ENCODE measurements at regions not wholly inside any gene's neighbourhood (a gene's known extent, or its start where the extent isn't known, plus 50 kb on each side); places are given as distances from the start of the nearest gene placed in this dataset.
"Not testable (repeated sequence)": the region's sequence is repeated elsewhere in the genome, so short reads cannot be mapped to it uniquely, and the experiment has no call there.

DNA sequence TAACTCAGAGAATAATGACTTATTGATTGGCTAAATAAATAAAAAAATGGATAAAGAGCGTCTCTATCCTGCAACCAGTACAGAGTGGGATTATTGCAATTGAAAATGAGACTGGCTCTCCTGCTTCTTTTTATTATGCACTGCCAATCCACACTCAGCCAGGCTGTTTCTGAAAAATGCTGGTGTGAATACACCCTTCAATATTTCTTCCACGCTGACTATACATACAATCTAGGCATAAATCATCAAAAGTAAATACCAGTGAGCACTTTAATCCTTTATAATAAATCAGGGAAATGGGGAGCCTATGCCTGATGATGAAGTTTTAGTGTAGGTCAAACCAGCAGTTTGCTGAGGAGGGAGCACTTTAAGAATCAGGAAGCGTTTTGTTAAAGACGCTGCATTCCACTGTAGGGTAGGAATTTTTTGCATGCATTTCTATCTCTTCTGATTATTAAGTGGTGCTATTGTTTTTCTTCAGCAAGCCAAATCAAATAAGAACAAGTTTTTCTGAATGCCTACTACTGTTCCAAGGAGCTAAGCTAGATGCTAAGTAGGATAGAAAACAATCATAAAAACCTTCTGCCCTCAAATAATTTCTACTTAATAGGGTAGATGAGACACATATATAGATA lies 781.5 kb downstream of the TBL1XR1 start:
- no peak for DNase-seq

- no peak for DNase-seq
Observed at GRCh38 chr3:176412771-176413170, 784.5 kb downstream of the TBL1XR1 start.

- DNase-seq = no peak
Observed at GRCh38 chr3:176403531-176403930, 793.8 kb downstream of the TBL1XR1 start.

- no peak for DNase-seq
Observed at GRCh38 chr3:176401211-176401610, 796.1 kb downstream of the TBL1XR1 start.

- no peak for DNase-seq
Observed at GRCh38 chr3:176399193-176399592, 798.1 kb downstream of the TBL1XR1 start.

- no peak for DNase-seq
Observed at GRCh38 chr3:176395240-176395639, 802.0 kb downstream of the TBL1XR1 start.

DNA sequence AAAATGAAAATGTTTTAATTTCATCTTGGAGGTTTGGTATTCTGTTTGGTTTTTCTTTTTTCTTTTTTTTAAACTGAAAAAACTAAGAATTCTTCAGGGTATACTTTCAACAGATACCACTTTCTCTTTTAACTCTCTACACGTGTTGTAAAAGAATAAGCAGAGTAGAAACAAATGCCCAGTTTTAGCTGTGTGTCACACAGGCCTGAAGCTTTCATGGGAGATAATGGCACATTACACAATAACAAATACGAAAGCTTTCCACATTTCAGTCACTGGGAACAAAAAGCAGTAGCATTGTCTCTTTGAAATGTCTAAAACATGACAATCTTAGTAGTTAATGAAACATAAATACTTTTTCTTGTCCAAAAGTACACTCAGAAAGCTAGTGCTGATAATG lies 818.5 kb downstream of the TBL1XR1 start:
- no peak for DNase-seq

GRCh38 chr3:176376531-176376930 lies 820.8 kb downstream of the TBL1XR1 start:
- DNase-seq = no peak

DNA sequence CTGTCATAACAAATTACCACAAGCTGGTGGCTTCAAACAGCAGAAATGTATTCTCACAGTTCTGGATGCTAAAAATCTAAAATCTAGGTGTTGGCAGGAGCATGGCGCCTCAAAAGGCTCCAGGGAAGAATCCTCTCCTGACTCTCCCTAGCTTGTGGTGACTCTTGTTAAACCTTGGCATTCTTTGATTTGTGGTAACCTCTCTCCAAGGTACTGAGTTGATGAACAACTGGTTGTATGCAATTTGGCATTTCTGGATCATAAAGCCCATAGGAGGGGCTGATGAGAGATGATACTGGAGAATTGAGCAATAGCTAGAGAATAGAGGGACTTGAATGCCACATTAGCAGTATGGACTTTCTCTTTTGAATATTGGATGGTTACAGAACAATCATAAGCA lies 821.8 kb downstream of the TBL1XR1 start:
- no peak for DNase-seq

GRCh38 chr3:176362191-176362731 lies 835.0 kb downstream of the TBL1XR1 start:
- DNase-seq = no peak

DNA sequence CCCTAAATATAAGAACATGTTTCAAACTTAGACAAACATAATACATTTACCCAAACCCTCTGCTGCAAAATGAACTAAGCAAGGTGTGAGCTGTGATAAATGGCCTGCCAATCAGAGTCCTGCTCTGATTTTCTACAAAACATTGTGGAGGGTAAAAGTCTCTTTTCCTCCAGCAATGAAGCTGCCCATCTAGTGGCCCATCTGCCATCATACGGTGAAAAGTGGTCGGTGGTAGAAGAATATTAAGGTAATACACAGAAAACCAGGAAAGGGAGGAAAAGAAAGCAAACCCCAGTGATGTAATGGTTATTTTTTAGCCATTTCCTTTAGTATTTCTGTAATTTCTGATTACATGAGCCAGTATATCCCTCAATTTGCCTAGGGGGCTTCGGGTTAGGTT lies 838.1 kb downstream of the TBL1XR1 start:
- no peak for DNase-seq

DNA sequence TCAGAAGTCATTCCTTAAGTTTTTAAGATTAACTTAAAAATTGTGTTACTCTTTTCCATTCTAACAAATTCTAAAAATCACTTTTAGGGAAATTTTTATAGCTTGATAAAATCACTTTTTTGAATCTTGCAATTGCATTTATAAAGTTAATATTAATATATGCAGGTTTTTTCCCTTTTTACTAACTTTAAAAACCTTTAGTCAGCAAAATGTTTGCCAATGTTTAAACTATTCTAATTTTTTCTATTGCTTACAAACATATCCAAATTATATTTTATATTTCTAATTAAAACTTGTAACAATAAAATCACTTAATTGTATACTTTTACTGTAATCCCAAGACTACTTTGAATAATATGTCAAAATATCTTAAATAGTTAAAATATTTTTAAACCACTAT lies 839.4 kb downstream of the TBL1XR1 start:
- DNase-seq = no peak

DNA sequence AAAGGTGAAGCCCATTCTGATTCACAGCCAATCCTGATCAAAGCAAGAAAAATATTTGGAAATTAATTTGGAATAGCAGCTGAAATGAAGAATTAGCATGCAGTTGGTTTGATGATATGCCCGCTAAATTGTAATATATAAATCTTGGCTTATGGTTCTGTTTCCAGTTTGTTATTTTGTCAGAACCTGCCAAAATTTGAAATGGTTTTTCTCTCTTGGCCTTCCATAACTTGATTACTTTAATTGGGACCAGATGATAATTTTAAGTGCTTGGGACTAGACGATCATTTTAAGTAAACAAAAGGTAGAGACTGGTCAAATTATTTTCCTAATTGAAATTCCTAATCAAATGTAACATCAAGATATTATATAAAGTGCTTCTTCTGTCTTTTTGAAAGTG lies 842.4 kb downstream of the TBL1XR1 start:
- DNase-seq = no peak

DNA sequence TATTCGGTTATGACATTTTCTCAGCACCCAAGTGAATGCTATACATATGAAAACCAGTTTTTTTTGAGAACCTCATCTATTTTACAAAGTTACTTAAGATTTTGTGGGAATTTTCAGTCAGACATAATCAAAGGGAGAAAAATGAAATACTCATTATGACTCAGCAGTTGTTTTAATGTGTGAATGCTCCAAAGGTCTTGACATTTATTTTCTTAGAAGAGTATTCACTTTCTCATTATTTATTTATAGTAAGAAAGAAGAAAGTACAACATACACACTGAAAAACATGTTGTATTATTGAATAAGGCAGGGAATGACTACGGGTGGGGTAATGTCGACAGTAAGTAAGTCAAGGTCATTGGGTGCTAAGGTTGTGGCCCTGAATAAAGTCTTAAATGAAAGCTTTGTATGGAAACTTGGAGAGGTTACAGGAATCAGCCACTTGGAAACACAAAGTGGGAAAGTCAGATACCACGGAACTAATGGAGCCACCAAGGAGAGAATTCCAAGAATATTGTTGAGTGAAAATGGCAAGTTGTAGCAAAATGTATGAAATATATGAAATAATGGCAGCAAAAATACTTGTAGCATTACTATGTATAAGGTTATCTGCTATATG lies 844.5 kb downstream of the TBL1XR1 start:
- DNase-seq = no peak

DNA sequence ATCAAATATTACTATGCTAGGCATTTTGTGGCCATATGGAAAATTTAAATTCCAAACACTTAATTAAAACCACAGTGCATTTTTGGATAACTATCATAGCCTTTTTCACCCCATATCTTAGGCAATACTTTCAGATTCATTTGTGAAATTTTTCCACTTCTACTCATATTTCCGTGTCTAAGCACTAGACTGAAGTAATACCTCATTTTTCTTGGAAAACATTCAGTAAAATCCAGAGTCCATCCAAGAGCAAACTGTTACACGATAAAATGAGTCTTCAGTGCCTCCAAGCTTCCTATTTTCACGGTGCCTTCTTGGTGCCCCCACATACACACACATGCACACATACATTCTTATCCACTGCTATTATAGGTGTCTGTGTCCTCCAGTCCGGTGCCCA lies 845.9 kb downstream of the TBL1XR1 start:
- DNase-seq = no peak

GRCh38 chr3:176349706-176350105 lies 847.6 kb downstream of the TBL1XR1 start:
- DNase-seq = no peak

- no peak for DNase-seq
Observed at GRCh38 chr3:176347424-176348146, 849.7 kb downstream of the TBL1XR1 start.

DNA sequence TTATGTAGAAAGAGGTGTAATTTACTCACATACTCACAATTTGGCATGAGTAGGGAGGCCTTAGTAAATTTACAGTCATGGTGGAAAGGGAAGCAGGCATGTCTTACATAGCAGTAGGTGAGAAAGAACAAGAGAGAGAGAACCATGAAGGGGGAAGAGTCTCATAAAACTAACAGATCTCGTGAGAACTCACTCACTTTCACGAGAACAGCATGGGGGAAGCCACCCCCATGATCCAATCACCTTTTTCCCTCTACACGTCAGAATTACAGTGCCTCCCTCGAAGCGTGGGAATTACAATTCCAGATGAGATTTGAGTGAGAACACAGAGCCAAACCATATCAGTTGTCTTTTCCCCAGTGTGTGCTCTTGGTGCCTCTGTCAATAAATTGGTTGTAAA lies 855.3 kb downstream of the TBL1XR1 start:
- DNase-seq = no peak

DNA sequence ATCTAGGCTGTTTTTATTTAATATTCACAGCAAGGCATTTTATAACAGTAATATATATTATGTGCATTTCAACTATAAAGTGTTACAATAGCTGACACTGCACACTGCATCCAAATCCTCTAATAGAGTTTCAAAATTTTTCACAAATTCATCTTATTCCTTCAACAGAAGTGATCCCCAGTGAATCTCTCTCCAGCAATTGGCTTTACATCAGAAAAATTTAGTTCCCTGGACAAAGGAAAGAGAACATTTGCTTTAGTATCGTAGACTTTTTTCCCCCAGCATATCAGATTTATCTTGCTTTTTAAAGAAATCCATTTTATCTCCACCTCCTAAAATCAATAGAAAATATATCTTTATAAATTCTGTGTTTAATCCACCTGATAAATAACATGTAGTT lies 868.6 kb downstream of the TBL1XR1 start:
- DNase-seq = no peak

GRCh38 chr3:176328198-176328597 lies 869.1 kb downstream of the TBL1XR1 start:
- no peak for DNase-seq

DNA sequence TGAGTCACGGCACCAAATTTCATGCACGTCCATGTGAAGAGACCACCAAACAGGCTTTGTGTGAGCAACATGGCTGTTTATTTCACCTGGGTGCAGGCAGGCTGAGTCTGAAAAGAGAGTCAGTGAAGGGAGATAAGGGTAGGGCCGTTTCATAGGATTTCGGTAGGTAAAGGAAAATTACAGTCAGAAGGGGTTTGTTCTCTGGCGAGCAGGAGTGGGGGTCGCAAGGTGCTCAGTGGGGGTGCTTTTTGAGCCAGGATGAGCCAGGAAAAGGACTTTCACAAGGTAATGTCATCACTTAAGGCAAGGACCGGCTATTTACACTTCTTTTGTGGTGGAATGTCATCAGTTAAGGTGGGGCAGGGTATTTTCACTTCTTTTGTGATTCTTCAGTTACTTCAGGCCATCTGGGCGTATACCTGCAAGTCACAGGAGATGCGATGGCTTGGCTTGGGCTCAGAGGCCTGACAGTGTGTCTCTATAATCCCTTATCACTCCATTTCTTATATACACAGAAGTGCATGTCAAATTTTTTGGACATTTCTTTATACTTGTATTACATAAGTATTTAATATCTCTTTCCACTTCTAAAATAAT lies 870.3 kb downstream of the TBL1XR1 start:
- DNase-seq = not testable (repeated sequence)

DNA sequence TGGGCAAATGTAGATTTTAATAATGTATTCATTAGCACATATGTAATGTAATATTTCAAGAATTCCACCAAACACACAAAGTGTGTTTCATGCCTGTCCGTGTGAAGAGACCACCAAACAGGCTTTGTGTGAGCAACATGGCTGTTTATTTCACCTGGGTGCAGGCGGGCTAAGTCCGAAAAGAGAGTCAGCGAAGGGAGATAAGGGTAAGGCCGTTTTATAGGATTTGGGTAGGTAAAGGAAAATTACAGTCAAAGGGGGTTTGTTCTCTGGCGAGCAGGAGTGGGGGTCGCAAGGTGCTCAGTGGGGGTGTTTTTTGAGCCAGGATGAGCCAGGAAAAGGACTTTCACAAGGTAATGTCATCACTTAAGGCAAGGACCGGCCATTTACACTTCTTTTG lies 875.8 kb downstream of the TBL1XR1 start:
- DNase-seq = not testable (repeated sequence)

GRCh38 chr3:176321099-176321498 lies 876.2 kb downstream of the TBL1XR1 start:
- no peak for DNase-seq

DNA sequence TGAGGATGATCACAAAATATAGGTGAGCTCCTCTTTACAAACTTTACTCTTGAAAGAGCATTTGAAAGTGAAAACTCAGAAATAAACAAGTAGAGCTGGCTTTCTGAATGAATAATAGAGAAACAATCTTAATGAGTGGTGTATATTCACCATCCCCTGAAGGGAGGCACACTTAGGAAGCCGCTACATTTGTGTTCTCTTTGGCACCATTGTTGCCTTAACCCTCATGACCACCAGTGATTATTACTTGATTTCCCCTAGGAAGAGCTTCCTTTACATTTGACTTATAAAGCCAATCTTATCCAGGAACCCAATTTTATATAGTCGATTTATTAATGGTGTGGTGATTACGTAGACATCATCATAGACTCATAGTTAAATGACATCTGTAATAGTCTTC lies 883.9 kb downstream of the TBL1XR1 start:
- no peak for DNase-seq

Measured in activated effector memory CD4-positive, alpha-beta T cell treated with Interleukin-2 at 50 U/mL for 16 hours (primary cell).